ENCODE measurements at regions not wholly inside any gene's neighbourhood (a gene's known extent, or its start where the extent isn't known, plus 50 kb on each side); places are given as distances from the start of the nearest gene placed in this dataset.

DNA sequence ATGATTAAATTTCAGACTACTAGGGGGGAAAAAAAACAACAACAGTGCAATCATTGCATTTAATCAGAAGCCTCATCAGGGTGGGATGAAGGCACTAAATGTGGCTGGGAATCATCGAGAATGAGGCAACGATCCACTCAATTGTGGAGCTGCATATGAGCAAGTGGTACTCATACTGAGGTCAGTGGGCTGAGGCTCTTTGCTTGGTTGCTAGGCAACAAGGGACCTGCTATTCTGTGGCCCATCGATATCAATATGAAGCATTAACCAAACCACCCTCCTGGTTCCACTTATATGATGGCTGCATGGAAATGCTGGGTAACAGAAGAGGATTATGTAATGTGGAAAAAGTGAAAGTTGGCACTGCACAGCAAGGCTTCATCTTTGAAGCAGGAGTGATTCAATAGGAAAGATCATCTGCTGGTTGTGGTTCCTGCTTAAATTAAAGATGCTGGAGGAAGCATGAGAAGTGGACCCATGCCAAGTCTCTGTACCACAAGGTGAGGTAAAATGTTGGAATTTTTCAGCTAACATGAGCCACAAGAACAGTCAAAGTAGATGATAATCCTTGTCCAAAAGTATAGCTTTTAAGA lies 159.8 kb upstream of the HMHB1 start:
- TF ChIP-seq CTCF (IDR thresholded peaks at IDR 0.05) (no peak), POLR2A (IDR thresholded peaks at IDR 0.05) (no peak)
- intact Hi-C loops (cut with DNase I) = no loop called here
- H3K9me3 ChIP-seq = no peaks in the 10 kb centered on the region
- no peak overlapping the region for H3K4me3 ChIP-seq
- DNase-seq = no peak
- peaks cover 0 to 20% (median 5%) of the 10 kb centered on the region in 12 donors for H3K4me1 ChIP-seq
- ATAC-seq = no peak
- 78 to 100% (median 92%) methylated on average over 3 of the region's 3 CpGs for WGBS, 4 donors
- no peak overlapping the region for H3K27ac ChIP-seq
- no peaks in the 10 kb centered on the region for H3K27me3 ChIP-seq
- H3K36me3 ChIP-seq = no peaks in the 10 kb centered on the region

DNA sequence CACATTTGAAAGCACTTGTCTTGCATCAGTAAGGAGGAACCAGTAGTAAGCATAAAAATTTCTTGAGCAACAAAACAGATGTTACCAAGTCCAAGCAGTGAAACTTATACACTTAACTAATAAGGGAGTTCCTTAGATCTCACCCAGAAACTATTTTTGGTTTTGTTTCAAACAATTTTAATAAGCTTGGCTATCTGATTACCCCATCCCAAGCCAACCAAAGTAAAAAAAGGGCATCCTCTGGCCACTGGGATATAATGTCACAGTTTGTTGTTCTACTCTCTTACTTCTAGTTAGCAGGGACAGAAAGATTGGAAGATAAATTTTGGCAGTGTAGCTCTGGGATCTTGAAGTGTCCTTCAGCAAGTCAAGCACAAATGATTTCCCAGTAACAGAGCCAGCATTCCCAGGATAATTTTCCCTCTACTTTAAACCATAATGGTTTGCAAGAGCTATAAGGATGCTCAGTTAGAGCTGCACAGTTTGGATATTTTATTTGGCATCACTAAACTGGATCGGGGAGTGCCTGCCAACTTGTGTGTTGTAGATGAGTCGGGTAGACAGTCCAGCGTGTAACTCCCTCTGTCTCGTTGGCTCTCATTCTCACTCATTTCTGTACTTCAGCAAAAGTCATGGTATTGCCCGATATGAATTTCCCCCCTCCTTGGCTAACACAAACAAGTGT lies 161.9 kb upstream of the HMHB1 start:
- DNase-seq = no peak
- WGBS, 4 donors = 53 to 56% (median 54%) methylated on average over 5 of the region's 5 CpGs
- TF ChIP-seq CTCF (IDR thresholded peaks at IDR 0.05) (no peak), POLR2A (IDR thresholded peaks at IDR 0.05) (no peak)

DNA sequence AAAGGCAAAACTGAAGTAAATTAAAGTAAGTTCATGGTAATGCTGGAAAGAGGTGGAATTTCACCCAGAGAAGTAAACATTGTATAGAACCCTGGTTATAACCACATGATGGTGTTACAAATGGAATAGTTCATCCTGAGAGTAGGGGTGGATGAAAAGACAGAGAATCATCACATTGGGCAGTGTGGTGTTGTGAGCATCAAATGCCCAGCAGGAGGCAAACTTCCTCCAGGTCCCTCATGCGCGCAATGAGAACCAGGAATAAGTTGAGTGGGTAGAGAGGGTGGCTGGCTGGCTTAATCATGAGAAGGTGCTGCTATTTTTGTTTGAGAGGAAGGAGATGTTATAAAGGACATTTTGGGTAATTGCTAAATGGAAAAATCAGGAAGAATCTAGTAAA lies 163.3 kb upstream of the HMHB1 start:
- intact Hi-C loops (cut with DNase I) = no loop called here

More for the DNA sequence above, 161.9 kb upstream of the HMHB1 start:
- Histone ChIP-seq H3K9me3 (no peaks in the 10 kb centered on the region), H3K4me1 (peaks cover 0 to 20% (median 5%) of the 10 kb centered on the region in 12 donors), H3K36me3 (no peaks in the 10 kb centered on the region), H3K4me3 (no peak overlapping the region), H3K27ac (peak overlapping the region in 1 of 12 donors; percentile 13), H3K27me3 (no peaks in the 10 kb centered on the region)
- intact Hi-C loops (cut with DNase I) = no loop called here
- peak in 3 of 4 donors; percentile 39 to 41 (median 39) for ATAC-seq

More for the DNA sequence above, 163.3 kb upstream of the HMHB1 start:
- no peaks in the 10 kb centered on the region for H3K27me3 ChIP-seq
- TF ChIP-seq POLR2A (IDR thresholded peaks at IDR 0.05) = no peak
- TF ChIP-seq CTCF (IDR thresholded peaks at IDR 0.05) = peak in 3 of 12 donors; percentile 10 to 33 (median 23)
- no peaks in the 10 kb centered on the region for H3K9me3 ChIP-seq
- no peak for DNase-seq
- no peak for ATAC-seq
- no peak overlapping the region for H3K4me3 ChIP-seq
- H3K27ac ChIP-seq = no peak overlapping the region
- peaks cover 0 to 20% (median 5%) of the 10 kb centered on the region in 12 donors for H3K4me1 ChIP-seq
- 93 to 99% (median 96%) methylated on average over 2 of the region's 2 CpGs for WGBS, 4 donors
- H3K36me3 ChIP-seq = no peaks in the 10 kb centered on the region

Data from heart left ventricle (tissue), 16 donors.